ENCODE measurements at regions not wholly inside any gene's neighbourhood (a gene's known extent, or its start where the extent isn't known, plus 50 kb on each side); places are given as distances from the start of the nearest gene placed in this dataset.

DNA sequence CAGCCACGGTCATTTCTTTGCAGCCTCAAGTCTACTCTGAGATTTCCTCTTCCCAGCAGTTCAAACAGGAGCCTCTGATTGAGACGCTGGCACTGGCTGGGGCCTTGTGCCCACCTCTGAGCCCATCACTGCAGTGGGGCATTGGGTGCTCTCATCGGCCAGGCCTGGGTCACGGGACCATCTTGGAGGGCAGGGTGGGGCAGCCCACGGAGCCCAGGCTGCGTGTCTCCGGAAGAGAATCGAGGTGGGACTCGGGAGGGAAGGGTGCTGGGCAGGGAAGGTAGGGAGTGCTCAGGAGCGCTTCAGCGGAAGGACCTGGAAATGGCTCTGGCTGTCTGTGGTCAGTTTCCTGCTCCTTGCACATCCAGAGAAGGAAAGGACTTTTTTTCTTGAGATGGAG, 82.4 kb downstream of the RTP5 start:
- TF ChIP-seq TP53 (CRISPR knock-in tag; IDR thresholded peaks at IDR 0.05) (no peak), CHD2 (IDR thresholded peaks at IDR 0.05; ENCODE audit: low read length, partially characterized antibody) (no peak), RFX5 (IDR thresholded peaks at IDR 0.05) (no peak), MAZ (IDR thresholded peaks at IDR 0.05; ENCODE audit: borderline replicate concordance, low read depth, low read length) (no peak), CEBPB (IDR thresholded peaks at IDR 0.05) (no peak), JUNB (IDR thresholded peaks at IDR 0.05) (no peak), SMC3 (IDR thresholded peaks at IDR 0.05) (no peak), POLR2A (IDR thresholded peaks at IDR 0.05; ENCODE audit: low read length) (no peak), NPAS2 (CRISPR knock-in tag; IDR thresholded peaks at IDR 0.05; ENCODE audit: borderline replicate concordance) (no peak), RAD21 (conservative IDR thresholded peaks at IDR 0.05 in 1 of 2, IDR thresholded peaks at IDR 0.05 in 1 of 2) (no peak), CBX2 (IDR thresholded peaks at IDR 0.05; ENCODE audit: borderline replicate concordance, low read depth) (no peak)
- TF ChIP-seq, protein P1, sequence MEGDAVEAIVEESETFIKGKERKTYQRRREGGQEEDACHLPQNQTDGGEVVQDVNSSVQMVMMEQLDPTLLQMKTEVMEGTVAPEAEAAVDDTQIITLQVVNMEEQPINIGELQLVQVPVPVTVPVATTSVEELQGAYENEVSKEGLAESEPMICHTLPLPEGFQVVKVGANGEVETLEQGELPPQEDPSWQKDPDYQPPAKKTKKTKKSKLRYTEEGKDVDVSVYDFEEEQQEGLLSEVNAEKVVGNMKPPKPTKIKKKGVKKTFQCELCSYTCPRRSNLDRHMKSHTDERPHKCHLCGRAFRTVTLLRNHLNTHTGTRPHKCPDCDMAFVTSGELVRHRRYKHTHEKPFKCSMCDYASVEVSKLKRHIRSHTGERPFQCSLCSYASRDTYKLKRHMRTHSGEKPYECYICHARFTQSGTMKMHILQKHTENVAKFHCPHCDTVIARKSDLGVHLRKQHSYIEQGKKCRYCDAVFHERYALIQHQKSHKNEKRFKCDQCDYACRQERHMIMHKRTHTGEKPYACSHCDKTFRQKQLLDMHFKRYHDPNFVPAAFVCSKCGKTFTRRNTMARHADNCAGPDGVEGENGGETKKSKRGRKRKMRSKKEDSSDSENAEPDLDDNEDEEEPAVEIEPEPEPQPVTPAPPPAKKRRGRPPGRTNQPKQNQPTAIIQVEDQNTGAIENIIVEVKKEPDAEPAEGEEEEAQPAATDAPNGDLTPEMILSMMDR (IDR thresholded peaks at IDR 0.05) = no peak

Measured in A549 (cell line).